ENCODE measurements at regions not wholly inside any gene's neighbourhood (a gene's known extent, or its start where the extent isn't known, plus 50 kb on each side); places are given as distances from the start of the nearest gene placed in this dataset.

DNA sequence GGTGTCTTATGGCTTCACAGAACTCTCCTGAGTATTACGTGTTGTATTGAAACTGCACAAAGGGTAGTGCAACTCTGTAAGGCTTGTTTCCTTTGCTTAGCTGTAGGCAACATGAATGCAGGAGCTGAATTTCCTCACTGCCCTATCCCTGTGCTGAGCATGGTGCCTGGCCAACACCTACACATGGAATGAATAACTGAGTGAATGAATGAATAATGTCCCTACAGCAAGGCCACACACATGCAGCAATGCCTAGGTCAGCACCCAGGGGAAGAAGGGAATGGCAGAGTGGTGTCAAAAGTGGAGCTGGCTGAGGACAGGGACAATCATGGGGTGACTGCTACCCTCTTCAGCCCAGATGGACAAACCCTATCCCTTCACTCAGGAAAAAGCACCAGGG, 655.9 kb downstream of the PTPRU start:
- no peak for TF ChIP-seq CTCF (IDR thresholded peaks at IDR 0.05; ENCODE audit: low read depth, low read length, poor library complexity, severe bottlenecking)
- no peak for TF ChIP-seq EZH2phosphoT487 (IDR thresholded peaks at IDR 0.05; ENCODE audit: borderline replicate concordance, low read length)

GRCh38 chr1:29890201-29890959, 654.1 kb downstream of the PTPRU start:
- Histone ChIP-seq H3K27ac (ENCODE audit: low read depth, low read length) (no peak overlapping the region), H4K20me1 (ENCODE audit: control insufficient read depth, insufficient read depth, low read depth, low read length) (no peaks in the 10 kb centered on the region), H3K4me2 (ENCODE audit: low read length) (no peak overlapping the region), H3F3A (ENCODE audit: control insufficient read depth, insufficient read depth) (no peaks in the 10 kb centered on the region), H3K27me3 (ENCODE audit: control insufficient read depth, low read length) (no peaks in the 10 kb centered on the region; the same call in 1 of the 2 replicates), H3K4me3 (ENCODE audit: low read length) (no peak overlapping the region), H3K36me3 (ENCODE audit: control insufficient read depth, low read length) (no peaks in the 10 kb centered on the region), H3K9me3 (ENCODE audit: control insufficient read depth, insufficient read depth, low read length) (no peaks in the 10 kb centered on the region), H3K4me1 (ENCODE audit: control insufficient read depth, low read length) (no peaks in the 10 kb centered on the region), H3K79me2 (ENCODE audit: control insufficient read depth, low read length) (no peaks in the 10 kb centered on the region), H3K9me2 (replicated peaks; ENCODE audit: control insufficient read depth, low read length) (no peaks in the 10 kb centered on the region)
- TF ChIP-seq CTCF (IDR thresholded peaks at IDR 0.05; ENCODE audit: low read depth, low read length, poor library complexity, severe bottlenecking) (no peak), EZH2phosphoT487 (IDR thresholded peaks at IDR 0.05; ENCODE audit: borderline replicate concordance, low read length) (no peak)

More for the DNA sequence above, 655.9 kb downstream of the PTPRU start:
- Histone ChIP-seq H3F3A (ENCODE audit: control insufficient read depth, insufficient read depth) (no peaks in the 10 kb centered on the region), H3K9me3 (ENCODE audit: control insufficient read depth, insufficient read depth, low read length) (no peaks in the 10 kb centered on the region), H3K4me2 (ENCODE audit: low read length) (no peak overlapping the region), H3K36me3 (ENCODE audit: control insufficient read depth, low read length) (no peaks in the 10 kb centered on the region), H4K20me1 (ENCODE audit: control insufficient read depth, insufficient read depth, low read depth, low read length) (no peaks in the 10 kb centered on the region), H3K4me3 (ENCODE audit: low read length) (no peak overlapping the region), H3K4me1 (ENCODE audit: control insufficient read depth, low read length) (no peaks in the 10 kb centered on the region), H3K79me2 (ENCODE audit: control insufficient read depth, low read length) (no peaks in the 10 kb centered on the region), H3K27ac (ENCODE audit: low read depth, low read length) (no peak overlapping the region), H3K27me3 (ENCODE audit: control insufficient read depth, low read length) (peaks cover 7% of the 10 kb centered on the region), H3K9me2 (replicated peaks; ENCODE audit: control insufficient read depth, low read length) (no peaks in the 10 kb centered on the region)

- no peak for TF ChIP-seq CTCF (IDR thresholded peaks at IDR 0.05; ENCODE audit: low read depth, low read length, poor library complexity, severe bottlenecking)
- no peak for TF ChIP-seq EZH2phosphoT487 (IDR thresholded peaks at IDR 0.05; ENCODE audit: borderline replicate concordance, low read length)
- Histone ChIP-seq H3K4me3 (ENCODE audit: low read length) (no peak overlapping the region), H3F3A (ENCODE audit: control insufficient read depth, insufficient read depth) (no peaks in the 10 kb centered on the region), H3K9me3 (ENCODE audit: control insufficient read depth, insufficient read depth, low read length) (no peaks in the 10 kb centered on the region), H4K20me1 (ENCODE audit: control insufficient read depth, insufficient read depth, low read depth, low read length) (no peaks in the 10 kb centered on the region), H3K27me3 (ENCODE audit: control insufficient read depth, low read length) (no peaks in the 10 kb centered on the region; the same call in 1 of the 2 replicates), H3K79me2 (ENCODE audit: control insufficient read depth, low read length) (no peaks in the 10 kb centered on the region), H3K27ac (ENCODE audit: low read depth, low read length) (no peak overlapping the region), H3K36me3 (ENCODE audit: control insufficient read depth, low read length) (no peaks in the 10 kb centered on the region), H3K4me1 (ENCODE audit: control insufficient read depth, low read length) (no peaks in the 10 kb centered on the region), H3K9me2 (replicated peaks; ENCODE audit: control insufficient read depth, low read length) (no peaks in the 10 kb centered on the region), H3K4me2 (ENCODE audit: low read length) (no peak overlapping the region)
Measured at GRCh38 chr1:29889776-29890175, 653.5 kb downstream of the PTPRU start.
